ENCODE measurements at regions not wholly inside any gene's neighbourhood (a gene's known extent, or its start where the extent isn't known, plus 50 kb on each side); places are given as distances from the start of the nearest gene placed in this dataset.

DNA sequence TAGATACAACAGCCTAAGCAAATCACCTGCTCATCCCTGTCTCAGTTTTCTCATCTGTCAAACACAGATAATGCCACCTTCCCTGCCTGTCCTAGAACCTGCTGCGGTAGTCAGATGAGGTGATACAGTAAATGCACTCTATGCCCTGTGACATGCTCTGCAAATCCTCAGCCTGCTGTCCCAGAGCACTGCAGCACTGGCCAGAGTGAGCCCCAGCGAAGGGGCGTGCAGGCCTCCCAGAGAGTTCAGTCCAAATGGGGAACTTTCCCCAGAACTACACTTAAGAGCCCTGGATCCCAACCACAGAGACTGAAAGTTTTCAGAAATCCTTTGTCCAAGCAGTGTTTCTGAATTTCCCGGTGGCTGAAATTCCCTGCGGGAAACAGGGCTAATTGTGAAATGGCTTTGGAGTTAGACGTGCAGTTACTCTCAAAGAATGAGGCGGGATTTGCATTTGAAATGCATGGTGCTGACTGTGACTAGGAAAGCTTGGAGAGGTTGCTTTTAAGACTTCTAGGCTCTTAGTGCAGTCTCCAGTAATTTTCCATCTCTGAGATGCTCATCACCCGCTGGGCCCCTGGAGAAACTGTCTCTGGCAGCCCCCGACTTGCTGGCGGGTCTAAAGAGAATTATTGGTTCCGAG, 206.5 kb upstream of the AJAP1 start:
- Histone ChIP-seq H2AFZ (ENCODE audit: low read depth, low read length) (no peak overlapping the region), H4K20me1 (ENCODE audit: insufficient read depth, low read length) (no peaks in the 10 kb centered on the region), H3K27ac (ENCODE audit: low read depth, low read length) (no peak overlapping the region), H3K36me3 (ENCODE audit: insufficient read depth, low read length) (no peaks in the 10 kb centered on the region), H3K4me2 (ENCODE audit: low read length) (no peak overlapping the region), H3K9me3 (ENCODE audit: insufficient read depth, low read depth, low read length) (peaks cover 7% of the 10 kb centered on the region), H3K4me3 (ENCODE audit: insufficient read depth, low read depth, low read length) (no peak overlapping the region), H3K79me2 (ENCODE audit: insufficient read depth, low read length) (no peaks in the 10 kb centered on the region), H3K27me3 (ENCODE audit: insufficient read depth, low read length) (no peaks in the 10 kb centered on the region), H3K9ac (ENCODE audit: low read length) (no peak overlapping the region), H3K4me1 (ENCODE audit: insufficient read depth, low read length) (no peaks in the 10 kb centered on the region)
- peaks cover 4% of the 10 kb centered on the region for H3K27me3 Mint-ChIP-seq (ENCODE audit: low read depth, unreplicated experiment)
- FAIRE-seq (no peak), DNase-seq (ENCODE audit: low read depth) (no peak)
- H3K4me3 Mint-ChIP-seq (ENCODE audit: unreplicated experiment): no peak overlapping the region
- peaks cover 6% of the 10 kb centered on the region for H3K9me3 Mint-ChIP-seq (ENCODE audit: unreplicated experiment)
- no peak overlapping the region for H3K27ac Mint-ChIP-seq (ENCODE audit: unreplicated experiment)
- no peaks in the 10 kb centered on the region for H3K36me3 Mint-ChIP-seq (ENCODE audit: low read depth, unreplicated experiment)
- H3K4me1 Mint-ChIP-seq (ENCODE audit: low read depth, unreplicated experiment): no peaks in the 10 kb centered on the region
- no peak for TF ChIP-seq EZH2 (IDR thresholded peaks at IDR 0.05; ENCODE audit: insufficient read depth, low read length)
- TF ChIP-seq, protein P1, sequence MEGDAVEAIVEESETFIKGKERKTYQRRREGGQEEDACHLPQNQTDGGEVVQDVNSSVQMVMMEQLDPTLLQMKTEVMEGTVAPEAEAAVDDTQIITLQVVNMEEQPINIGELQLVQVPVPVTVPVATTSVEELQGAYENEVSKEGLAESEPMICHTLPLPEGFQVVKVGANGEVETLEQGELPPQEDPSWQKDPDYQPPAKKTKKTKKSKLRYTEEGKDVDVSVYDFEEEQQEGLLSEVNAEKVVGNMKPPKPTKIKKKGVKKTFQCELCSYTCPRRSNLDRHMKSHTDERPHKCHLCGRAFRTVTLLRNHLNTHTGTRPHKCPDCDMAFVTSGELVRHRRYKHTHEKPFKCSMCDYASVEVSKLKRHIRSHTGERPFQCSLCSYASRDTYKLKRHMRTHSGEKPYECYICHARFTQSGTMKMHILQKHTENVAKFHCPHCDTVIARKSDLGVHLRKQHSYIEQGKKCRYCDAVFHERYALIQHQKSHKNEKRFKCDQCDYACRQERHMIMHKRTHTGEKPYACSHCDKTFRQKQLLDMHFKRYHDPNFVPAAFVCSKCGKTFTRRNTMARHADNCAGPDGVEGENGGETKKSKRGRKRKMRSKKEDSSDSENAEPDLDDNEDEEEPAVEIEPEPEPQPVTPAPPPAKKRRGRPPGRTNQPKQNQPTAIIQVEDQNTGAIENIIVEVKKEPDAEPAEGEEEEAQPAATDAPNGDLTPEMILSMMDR (IDR thresholded peaks at IDR 0.05; ENCODE audit: insufficient read depth, low read depth, low read length): no peak

DNA sequence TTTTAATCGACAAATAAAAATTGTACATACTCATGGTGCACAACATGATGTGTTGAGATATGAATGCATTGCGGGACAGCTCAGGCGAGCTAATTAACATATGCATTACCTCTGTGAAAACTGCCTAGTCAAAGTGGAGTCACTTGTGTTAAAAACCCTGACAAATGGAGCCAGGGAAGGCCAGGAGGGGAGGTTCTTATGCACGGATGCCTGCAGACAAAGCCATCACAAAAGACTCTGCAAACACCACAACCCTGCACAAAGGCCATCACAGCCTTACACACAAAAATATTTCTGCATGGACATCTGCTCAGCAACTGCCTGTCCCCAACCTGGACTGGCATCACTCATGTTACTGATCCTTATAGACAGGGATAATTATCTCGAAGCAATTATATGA, 204.4 kb upstream of the AJAP1 start:
- Histone ChIP-seq H3K4me3 (ENCODE audit: insufficient read depth, low read depth, low read length) (no peak overlapping the region), H3K79me2 (ENCODE audit: insufficient read depth, low read length) (no peaks in the 10 kb centered on the region), H2AFZ (ENCODE audit: low read depth, low read length) (no peak overlapping the region), H3K27ac (ENCODE audit: low read depth, low read length) (no peak overlapping the region), H3K36me3 (ENCODE audit: insufficient read depth, low read length) (no peaks in the 10 kb centered on the region), H4K20me1 (ENCODE audit: insufficient read depth, low read length) (no peaks in the 10 kb centered on the region), H3K4me2 (ENCODE audit: low read length) (no peak overlapping the region), H3K4me1 (ENCODE audit: insufficient read depth, low read length) (no peaks in the 10 kb centered on the region), H3K27me3 (ENCODE audit: insufficient read depth, low read length) (no peaks in the 10 kb centered on the region), H3K9me3 (ENCODE audit: insufficient read depth, low read depth, low read length) (peaks cover 9% of the 10 kb centered on the region), H3K9ac (ENCODE audit: low read length) (no peak overlapping the region)
- Mint-ChIP-seq H3K27ac (ENCODE audit: unreplicated experiment) (no peak overlapping the region), H3K9me3 (ENCODE audit: unreplicated experiment) (peaks cover 6% of the 10 kb centered on the region), H3K4me1 (ENCODE audit: low read depth, unreplicated experiment) (no peaks in the 10 kb centered on the region), H3K27me3 (ENCODE audit: low read depth, unreplicated experiment) (no peaks in the 10 kb centered on the region), H3K4me3 (ENCODE audit: unreplicated experiment) (no peak overlapping the region), H3K36me3 (ENCODE audit: low read depth, unreplicated experiment) (no peaks in the 10 kb centered on the region)
- FAIRE-seq: no peak
- DNase-seq (ENCODE audit: low read depth): no peak
- no peak for TF ChIP-seq EZH2 (IDR thresholded peaks at IDR 0.05; ENCODE audit: insufficient read depth, low read length)
- TF ChIP-seq, protein P1 (IDR thresholded peaks at IDR 0.05; ENCODE audit: insufficient read depth, low read depth, low read length): no peak

DNA sequence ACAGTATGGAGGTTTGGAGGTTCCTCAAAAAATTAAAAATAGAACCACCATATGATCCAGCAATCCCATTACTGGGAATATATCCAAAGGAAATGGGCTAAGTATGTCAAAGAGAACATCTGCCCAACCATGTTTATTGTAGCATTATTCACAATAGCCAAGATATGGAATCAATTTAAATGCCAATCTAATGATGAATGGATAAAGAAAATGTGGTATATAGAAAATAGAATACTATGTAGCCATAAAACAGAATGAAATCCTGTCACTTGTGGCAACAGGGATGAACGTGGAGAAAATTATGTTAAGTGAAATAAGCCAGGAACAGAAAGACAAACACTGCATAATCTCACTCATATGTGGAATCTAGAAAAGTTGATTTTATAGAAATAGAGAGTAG, 201.7 kb upstream of the AJAP1 start:
- no peak for TF ChIP-seq EZH2 (IDR thresholded peaks at IDR 0.05; ENCODE audit: insufficient read depth, low read length)
- TF ChIP-seq, protein P1 (IDR thresholded peaks at IDR 0.05; ENCODE audit: insufficient read depth, low read depth, low read length): no peak
- DNase-seq (ENCODE audit: low read depth): no peak
- H3K4me3 Mint-ChIP-seq (ENCODE audit: unreplicated experiment): no peak overlapping the region
- Histone ChIP-seq H3K27ac (ENCODE audit: low read depth, low read length) (no peak overlapping the region), H3K4me3 (ENCODE audit: insufficient read depth, low read depth, low read length) (no peak overlapping the region), H3K9ac (ENCODE audit: low read length) (no peak overlapping the region), H3K4me2 (ENCODE audit: low read length) (no peak overlapping the region), H2AFZ (ENCODE audit: low read depth, low read length) (no peak overlapping the region), H3K27me3 (ENCODE audit: insufficient read depth, low read length) (no peaks in the 10 kb centered on the region), H3K9me3 (ENCODE audit: insufficient read depth, low read depth, low read length) (peaks cover 9% of the 10 kb centered on the region), H3K36me3 (ENCODE audit: insufficient read depth, low read length) (no peaks in the 10 kb centered on the region), H3K4me1 (ENCODE audit: insufficient read depth, low read length) (no peaks in the 10 kb centered on the region), H3K79me2 (ENCODE audit: insufficient read depth, low read length) (no peaks in the 10 kb centered on the region), H4K20me1 (ENCODE audit: insufficient read depth, low read length) (no peaks in the 10 kb centered on the region)
- no peaks in the 10 kb centered on the region for H3K4me1 Mint-ChIP-seq (ENCODE audit: low read depth, unreplicated experiment)
- no peaks in the 10 kb centered on the region for H3K27me3 Mint-ChIP-seq (ENCODE audit: low read depth, unreplicated experiment)
- H3K27ac Mint-ChIP-seq (ENCODE audit: unreplicated experiment): no peak overlapping the region
- H3K36me3 Mint-ChIP-seq (ENCODE audit: low read depth, unreplicated experiment): no peaks in the 10 kb centered on the region
- FAIRE-seq: no peak
- H3K9me3 Mint-ChIP-seq (ENCODE audit: unreplicated experiment): peaks cover 12% of the 10 kb centered on the region
